ENCODE measurements at regions not wholly inside any gene's neighbourhood (a gene's known extent, or its start where the extent isn't known, plus 50 kb on each side); places are given as distances from the start of the nearest gene placed in this dataset.

- Histone ChIP-seq H3K4me3 (no peak overlapping the region), H3K27ac (no peak overlapping the region), H3K4me1 (no peaks in the 10 kb centered on the region), H3K36me3 (no peaks in the 10 kb centered on the region), H3K27me3 (no peaks in the 10 kb centered on the region), H3K9me3 (no peaks in the 10 kb centered on the region)
- TF ChIP-seq CTCF (IDR thresholded peaks at IDR 0.05) (no peak), POLR2A (IDR thresholded peaks at IDR 0.05) (no peak)
- DNase-seq (no peak), ATAC-seq (no peak)
- intact Hi-C loops (cut with DNase I), result no loop called here
- 74 to 77% (median 75%) methylated on average over 3 of the region's 3 CpGs for WGBS, 4 donors
Observed at GRCh38 chr6:23732521-23732920, 393.5 kb upstream of the NRSN1 start.

- DNase-seq (no peak), ATAC-seq (no peak)
- WGBS, 4 donors, result 59 to 72% (median 67%) methylated on average over 4 of the region's 4 CpGs
- Histone ChIP-seq H3K27me3 (no peaks in the 10 kb centered on the region), H3K4me3 (no peak overlapping the region), H3K36me3 (no peaks in the 10 kb centered on the region), H3K27ac (no peak overlapping the region), H3K4me1 (no peaks in the 10 kb centered on the region), H3K9me3 (no peaks in the 10 kb centered on the region)
- intact Hi-C loops (cut with DNase I), result no loop called here
- TF ChIP-seq CTCF (IDR thresholded peaks at IDR 0.05), result no peak
- TF ChIP-seq POLR2A (IDR thresholded peaks at IDR 0.05), result no peak
Observed at GRCh38 chr6:23735151-23735550, 390.9 kb upstream of the NRSN1 start.

- Histone ChIP-seq H3K27ac (no peak overlapping the region), H3K4me1 (no peaks in the 10 kb centered on the region), H3K27me3 (no peaks in the 10 kb centered on the region), H3K4me3 (no peak overlapping the region), H3K36me3 (no peaks in the 10 kb centered on the region), H3K9me3 (no peaks in the 10 kb centered on the region)
- WGBS, 4 donors, result 20 to 35% (median 28%) methylated on average over 3 of the region's 3 CpGs
- intact Hi-C loops (cut with DNase I), result no loop called here
- no peak for TF ChIP-seq CTCF (IDR thresholded peaks at IDR 0.05)
- no peak for TF ChIP-seq POLR2A (IDR thresholded peaks at IDR 0.05)
- peak in 1 of 4 donors; percentile 48 for ATAC-seq
- DNase-seq, result no peak
Observed at GRCh38 chr6:23736577-23736976, 389.4 kb upstream of the NRSN1 start.

GRCh38 chr6:23747239-23747638 lies 378.8 kb upstream of the NRSN1 start:
- Histone ChIP-seq H3K4me3 (no peak overlapping the region), H3K9me3 (no peaks in the 10 kb centered on the region), H3K36me3 (no peaks in the 10 kb centered on the region), H3K27me3 (no peaks in the 10 kb centered on the region), H3K4me1 (no peaks in the 10 kb centered on the region), H3K27ac (no peak overlapping the region)
- DNase-seq (no peak), ATAC-seq (no peak)
- intact Hi-C loops (cut with DNase I), result no loop called here
- WGBS, 4 donors, result 76 to 92% (median 83%) methylated on average over 5 of the region's 5 CpGs
- TF ChIP-seq POLR2A (IDR thresholded peaks at IDR 0.05) (no peak), CTCF (IDR thresholded peaks at IDR 0.05) (no peak)
